K562 (cell line): ENCODE measurements at regions not wholly inside any gene's neighbourhood (a gene's known extent, or its start where the extent isn't known, plus 50 kb on each side); places are given as distances from the start of the nearest gene placed in this dataset.
A peak's percentile ranks its signal among the peaks of the same experiment; 100 is the strongest.

ENCODE experiments used
- ATAC-seq: fragments of 200-7000 bp; cut with Tn5 transposase; 3 replicates; pipeline ENCODE4 v1.9.1; 2020; ENCODE audit warnings: moderate library complexity
- BruUV-seq: library from RNA; stranded (reverse); fragments of 400-500 nt; replicated peaks from 2 replicates; lab custom pipeline; 2021; lab: Mats Ljungman, UMichigan
- CTCF ChIA-PET: fragments of 300-600 bp; formaldehyde crosslinking; extraction: SDS; loops from one replicate; lab custom pipeline; 2021; ENCODE audit warnings: low intra/inter-chr PET ratio; lab: Yijun Ruan, JAX
- POLR2A ChIA-PET: fragments of 300-600, 350-650 bp; sonication (Branson Sonifier 250); formaldehyde crosslinking; extraction: SDS; loops from one replicate; lab custom pipeline; 2021; ENCODE audit warnings: antibody characterized with exemption, inconsistent platforms; lab: Yijun Ruan, JAX
- DNase-seq, 4 experiments: peaks; one replicate each; pipeline versions ENCODE4 v3.0.0 to v3.0.0-alpha.2; 2011 to 2018; ENCODE audit warnings: low spot score in 3 of 4, mixed read lengths in 3 of 4; ENCODE audit errors: extremely low read depth in 1 of 4
- FAIRE-seq: peaks from 2 replicates; lab custom pipeline; 2011; peaks lifted over from hg19 to GRCh38; lab: Jason Lieb, UNC
- H2AFZ ChIP-seq: 2 replicates; pipeline ENCODE4 v1.6.0; 2011; ENCODE audit warnings: low read depth, low read length, control low read depth, inconsistent platforms
- H3K27ac ChIP-seq: fragments of 200-600 bp; 3 replicates; pipeline ENCODE4 v1.8.0; 2011; ENCODE audit warnings: low read depth, mild to moderate bottlenecking, control low read depth, inconsistent platforms, low read length, moderate library complexity, mixed read lengths; ENCODE audit errors: extremely low read depth
- H3K27me3 ChIP-seq, 2 experiments: fragments of 300-600 bp in 1 of 2; 2 replicates in 1 of 2; 3 replicates in 1 of 2; pipeline versions ENCODE4 v1.6.0 to v1.8.0; 2011; ENCODE audit warnings: inconsistent platforms in 2 of 2, low read length in 2 of 2, mild to moderate bottlenecking in 1 of 2, mixed read lengths in 1 of 2, moderate library complexity in 1 of 2; ENCODE audit not compliant: control insufficient read depth in 2 of 2, insufficient read depth in 2 of 2
- H3K36me3 ChIP-seq: fragments of 300-600 bp; 3 replicates; pipeline ENCODE4 v1.8.0; 2011; ENCODE audit warnings: mild to moderate bottlenecking, low read length, inconsistent platforms; ENCODE audit not compliant: control insufficient read depth, insufficient read depth
- H3K4me1 ChIP-seq, 2 experiments: fragments of 200-600 bp in 1 of 2; replicated peaks in 1 of 2; 2 replicates in 1 of 2; 3 replicates in 1 of 2; pipeline versions ENCODE4 v1.5.1 to v1.8.0; 2011; ENCODE audit warnings: inconsistent platforms in 2 of 2, low read length in 2 of 2, mild to moderate bottlenecking in 1 of 2, mixed read lengths in 1 of 2, moderate library complexity in 1 of 2; ENCODE audit not compliant: control insufficient read depth in 2 of 2, insufficient read depth in 2 of 2
- H3K4me2 ChIP-seq: 2 replicates; pipeline ENCODE4 v1.6.1; 2011; ENCODE audit warnings: low read length, control low read depth, inconsistent platforms, mixed read lengths; ENCODE audit not compliant: insufficient read depth
- H3K4me3 ChIP-seq: fragments of 200-600 bp; sonication (generic), shearing (Covaris generic); 2 replicates; pipeline ENCODE4 v1.5.1; 2016; ENCODE audit warnings: control low read depth, inconsistent platforms
- H3K79me2 ChIP-seq: fragments of 200-600 bp; 3 replicates; pipeline ENCODE4 v1.8.0; 2011; ENCODE audit warnings: low read length, inconsistent platforms; ENCODE audit not compliant: control insufficient read depth, insufficient read depth
- H3K9ac ChIP-seq, 2 experiments: 2 replicates each; pipeline versions ENCODE4 v1.6.0 to v1.6.1; 2011; ENCODE audit warnings: low read depth in 2 of 2, low read length in 2 of 2, control low read depth in 1 of 2, inconsistent platforms in 1 of 2, mild to moderate bottlenecking in 1 of 2, mixed read lengths in 1 of 2; ENCODE audit not compliant: insufficient read depth in 1 of 2
- H3K9me1 ChIP-seq: one replicate; pipeline ENCODE4 v1.6.0; 2011; ENCODE audit warnings: inconsistent platforms, mild to moderate bottlenecking, low read length, moderate library complexity; ENCODE audit not compliant: control insufficient read depth, insufficient read depth
- H3K9me3 ChIP-seq: replicated peaks from 2 replicates; pipeline ENCODE4 v1.5.1; 2011; ENCODE audit warnings: low read depth, low read length, inconsistent platforms; ENCODE audit not compliant: control insufficient read depth, insufficient read depth
- H4K20me1 ChIP-seq: replicated peaks from 2 replicates; pipeline ENCODE4 v1.6.1; 2011; ENCODE audit warnings: low read length, inconsistent platforms, mixed read lengths; ENCODE audit not compliant: control insufficient read depth, insufficient read depth
- BCLAF1 ChIP-seq, 2 experiments: fragments of 450-650 bp in 1 of 2; IDR thresholded peaks; 2 replicates each; pipeline ENCODE4 v1.6.1; 2011 to 2017; ENCODE audit warnings: low read depth in 2 of 2, antibody characterized with exemption in 1 of 2, borderline replicate concordance in 1 of 2, low read length in 1 of 2, mild to moderate bottlenecking in 1 of 2, mixed read lengths in 1 of 2; ENCODE audit not compliant: control insufficient read depth in 1 of 2
- CC2D1A ChIP-seq: fragments of 450-650 bp; IDR thresholded peaks from 2 replicates; pipeline ENCODE4 v1.6.1; 2017; ENCODE audit warnings: mild to moderate bottlenecking
- GATAD2A ChIP-seq: fragments of 450-650 bp; IDR thresholded peaks from 2 replicates; pipeline ENCODE4 v1.6.1; 2017
- NFRKB ChIP-seq: fragments of 450-650 bp; IDR thresholded peaks from 2 replicates; pipeline ENCODE4 v1.6.1; 2016; ENCODE audit warnings: low read depth
- POLR2H ChIP-seq: IDR thresholded peaks from 2 replicates; pipeline ENCODE4 v1.6.1; 2016; ENCODE audit warnings: missing genetic modification characterization, low read depth, mild to moderate bottlenecking, control low read depth, missing compliant biosample characterization, moderate library complexity
- TFAP4 ChIP-seq: sonication (generic); formaldehyde crosslinking; IDR thresholded peaks from 2 replicates; pipeline ENCODE4 v1.8.0; 2022; ENCODE audit warnings: missing genetic modification reagents, mild to moderate bottlenecking, moderate library complexity, borderline replicate concordance
- ZNF316 ChIP-seq: fragments of 450-650 bp; IDR thresholded peaks from 2 replicates; pipeline ENCODE4 v1.6.1; 2016
- ZNF445 ChIP-seq: fragments of 250-450 bp; sonication (Bioruptor Pico); IDR thresholded peaks from 2 replicates; pipeline ENCODE4 v1.4.0; 2020; ENCODE audit warnings: low read depth, mild to moderate bottlenecking, moderate library complexity
- WGBS: fragments of 100-300 bp; shearing (Covaris generic); methylation state at CpG from one replicate; pipeline ENCODE4 v1.1.6; 2016; ENCODE audit warnings: low coverage, mixed read lengths; ENCODE audit not compliant: insufficient coverage; ENCODE audit errors: missing lambda C conversion rate; 5-methylcytosine and 5-hydroxymethylcytosine counted together
- in situ Hi-C: fragments of 300-500 bp; cut with MboI; formaldehyde crosslinking; loops from 4 replicates; pipeline ENCODE4 v1.15.0; 2018; ENCODE audit warnings: inconsistent platforms, mixed read lengths
- intact Hi-C: fragments of 100-400 bp; cut with micrococcal nuclease; formaldehyde crosslinking; loops from 2 replicates; pipeline ENCODE4 v1.14.2; 2022

GRCh38 chr7:13050703-13051102 lies 363.3 kb downstream of the ARL4A start (continued):
- TF ChIP-seq BCLAF1 (IDR thresholded peaks at IDR 0.05; ENCODE audit: borderline replicate concordance in 1 of 2, control insufficient read depth in 1 of 2, low read depth in 2 of 2, low read length in 1 of 2) (no peak), GATAD2A (0 out of 2 replicates have a peak, but pooled peaks have one; percentile 15), POLR2H (no peak), ZNF316 (peak; percentile 98), TFAP4 (CRISPR knock-in tag) (no peak), NFRKB (no peak)

GRCh38 chr7:13055732-13056368 lies 368.4 kb downstream of the ARL4A start:
- Histone ChIP-seq H3K9ac (no peak overlapping the region), H3K79me2 (no peaks in the 10 kb centered on the region), H3K9me3 (no peaks in the 10 kb centered on the region), H3K9me1 (no peaks in the 10 kb centered on the region), H3K4me3 (no peak overlapping the region), H3K36me3 (no peaks in the 10 kb centered on the region), H3K4me2 (no peak overlapping the region), H2AFZ (peak overlapping the region; percentile 82), H3K27ac (no peak overlapping the region), H3K4me1 (peaks cover 0 to under 1% of the 10 kb centered on the region in 2 experiments; a peak in 1 of 5 replicates)
- peak; percentile 53 for ATAC-seq
- peak; percentile 48 for FAIRE-seq
- in situ Hi-C loops, result no loop called here
- BruUV-seq, result no TSS peak
- ChIA-PET POLR2A (no interaction called here), CTCF (no interaction called here)
- WGBS, result 59% methylated on average over 2 of the region's 2 CpGs
- intact Hi-C loops, result no loop called here
- peak; percentile 79; the same call in 1 of the 2 replicates for TF ChIP-seq ZNF445 (CRISPR knock-in tag)
- TF ChIP-seq CC2D1A, result no peak
- TF ChIP-seq, all 486 proteins: peak for 1
- Histone ChIP-seq H4K20me1 (no peaks in the 10 kb centered on the region), H3K27me3 (no peaks in the 10 kb centered on the region)
- no peak for DNase-seq
